ENCODE measurements at regions not wholly inside any gene's neighbourhood (a gene's known extent, or its start where the extent isn't known, plus 50 kb on each side); places are given as distances from the start of the nearest gene placed in this dataset.
"Not testable (repeated sequence)": the region's sequence is repeated elsewhere in the genome, so short reads cannot be mapped to it uniquely, and the experiment has no call there.

DNA sequence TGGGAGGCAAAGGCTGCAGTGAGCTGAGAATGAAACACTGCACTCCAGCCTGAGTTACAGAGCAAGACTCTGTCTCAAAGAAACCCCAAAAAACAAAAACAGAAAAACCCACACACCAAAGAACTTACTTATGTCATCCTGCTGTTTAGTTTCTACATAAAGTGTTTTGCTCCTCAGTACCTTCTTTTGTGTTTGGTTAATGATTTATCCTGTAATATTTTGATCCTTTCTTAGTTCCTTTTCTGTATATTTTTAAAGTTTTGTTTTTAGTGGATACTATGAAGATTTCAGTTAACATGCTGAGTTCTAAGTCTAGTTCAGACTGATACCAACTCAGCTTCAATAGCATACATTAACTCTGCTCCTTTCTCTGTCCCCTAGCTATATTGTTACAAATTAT is 149.8 kb upstream of the PTPN20 start:
- not testable (repeated sequence) for TF ChIP-seq EZH2phosphoT487 (conservative IDR thresholded peaks at IDR 0.05; ENCODE audit: low read length)
- TF ChIP-seq, protein P1, sequence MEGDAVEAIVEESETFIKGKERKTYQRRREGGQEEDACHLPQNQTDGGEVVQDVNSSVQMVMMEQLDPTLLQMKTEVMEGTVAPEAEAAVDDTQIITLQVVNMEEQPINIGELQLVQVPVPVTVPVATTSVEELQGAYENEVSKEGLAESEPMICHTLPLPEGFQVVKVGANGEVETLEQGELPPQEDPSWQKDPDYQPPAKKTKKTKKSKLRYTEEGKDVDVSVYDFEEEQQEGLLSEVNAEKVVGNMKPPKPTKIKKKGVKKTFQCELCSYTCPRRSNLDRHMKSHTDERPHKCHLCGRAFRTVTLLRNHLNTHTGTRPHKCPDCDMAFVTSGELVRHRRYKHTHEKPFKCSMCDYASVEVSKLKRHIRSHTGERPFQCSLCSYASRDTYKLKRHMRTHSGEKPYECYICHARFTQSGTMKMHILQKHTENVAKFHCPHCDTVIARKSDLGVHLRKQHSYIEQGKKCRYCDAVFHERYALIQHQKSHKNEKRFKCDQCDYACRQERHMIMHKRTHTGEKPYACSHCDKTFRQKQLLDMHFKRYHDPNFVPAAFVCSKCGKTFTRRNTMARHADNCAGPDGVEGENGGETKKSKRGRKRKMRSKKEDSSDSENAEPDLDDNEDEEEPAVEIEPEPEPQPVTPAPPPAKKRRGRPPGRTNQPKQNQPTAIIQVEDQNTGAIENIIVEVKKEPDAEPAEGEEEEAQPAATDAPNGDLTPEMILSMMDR (IDR thresholded peaks at IDR 0.05; ENCODE audit: insufficient read depth, low read length, poor library complexity, severe bottlenecking), result not testable (repeated sequence)
